HCT116 (cell line): ENCODE measurements at regions not wholly inside any gene's neighbourhood (a gene's known extent, or its start where the extent isn't known, plus 50 kb on each side); places are given as distances from the start of the nearest gene placed in this dataset.
A peak's percentile ranks its signal among the peaks of the same experiment; 100 is the strongest.

Source experiments
- ATAC-seq: fragments of 200-7000 bp; cut with Tn5 transposase; 2 replicates; pipeline ENCODE4 v1.9.1; 2020; ENCODE audit warnings: mild to moderate bottlenecking, moderate library complexity
- BruUV-seq: library from RNA; stranded (reverse); fragments of 400-500 nt; replicated peaks from 2 replicates; lab custom pipeline; 2021; lab: Mats Ljungman, UMichigan
- CTCF ChIA-PET: fragments of 300-600 bp; sonication (Branson Sonifier 250); formaldehyde crosslinking; loops from one replicate; lab custom pipeline; 2021; ENCODE audit warnings: antibody characterized with exemption; lab: Charles Lee
- POLR2A ChIA-PET: fragments of 300-600, 350-600 bp; sonication (Branson Sonifier 250); formaldehyde crosslinking; loops from one replicate; lab custom pipeline; 2021; ENCODE audit warnings: antibody characterized with exemption; lab: Charles Lee
- RAD21 ChIA-PET, 2 experiments: fragments of 300-600 bp; sonication (Branson Sonifier 250); formaldehyde crosslinking; loops; one replicate each; lab custom pipeline; 2023; ENCODE audit warnings: low total read pairs in 2 of 2; ENCODE audit not compliant: uncharacterized antibody in 2 of 2, unreplicated experiment in 2 of 2, low non-redundant PET in 1 of 2; lab: Charles Lee
- DNase-seq: peaks from one replicate; pipeline ENCODE4 v3.0.0-alpha.2; 2010; ENCODE audit warnings: low read depth, low spot score
- H2AFZ ChIP-seq: fragments of 200-600 bp; shearing (Covaris generic), sonication (generic); 2 replicates; pipeline ENCODE4 v1.6.1; 2017; ENCODE audit warnings: low read depth, mixed run types, mixed read lengths, antibody characterized with exemption, low read length; ENCODE audit not compliant: poor library complexity, severe bottlenecking
- H3K27ac ChIP-seq: 2 replicates; pipeline ENCODE4 v1.5.1; 2012; ENCODE audit warnings: low read depth, low read length
- H3K27me3 ChIP-seq: fragments of 200-600 bp; sonication (generic); 2 replicates; pipeline ENCODE4 v1.6.1; 2016; ENCODE audit warnings: mixed run types, low read length, mixed read lengths; ENCODE audit not compliant: insufficient read depth
- H3K36me3 ChIP-seq, 2 experiments: fragments of 200-500 bp in 1 of 2; fragments of 200-600 bp in 1 of 2; sonication (Bioruptor generic) in 1 of 2; sonication (generic) in 1 of 2; 2 replicates each; pipeline versions ENCODE4 v1.5.1 to v1.6.1; 2014 to 2016; ENCODE audit warnings: low read length in 2 of 2, inconsistent platforms in 1 of 2, mixed read lengths in 1 of 2, mixed run types in 1 of 2; ENCODE audit not compliant: insufficient read depth in 2 of 2, control insufficient read depth in 1 of 2
- H3K4me1 ChIP-seq, 2 experiments: fragments of 200-600 bp in 1 of 2; sonication (generic) in 1 of 2; 2 replicates each; pipeline versions ENCODE4 v1.5.1 to v1.6.1; 2012 to 2017; ENCODE audit warnings: low read length in 2 of 2, inconsistent platforms in 1 of 2, mild to moderate bottlenecking in 1 of 2, mixed read lengths in 1 of 2, mixed run types in 1 of 2, moderate library complexity in 1 of 2; ENCODE audit not compliant: insufficient read depth in 2 of 2, control insufficient read depth in 1 of 2
- H3K4me2 ChIP-seq: fragments of 200-600 bp; sonication (generic); 2 replicates; pipeline ENCODE4 v1.6.1; 2017; ENCODE audit warnings: mixed run types, low read length, mixed read lengths
- H3K4me3 ChIP-seq, 2 experiments: fragments of 200-600 bp in 1 of 2; sonication (generic) in 1 of 2; replicated peaks in 1 of 2; 2 replicates each; pipeline ENCODE4 v1.5.1; 2011 to 2016; ENCODE audit warnings: low read length in 2 of 2, control low read depth in 1 of 2, low read depth in 1 of 2, mild to moderate bottlenecking in 1 of 2, mixed read lengths in 1 of 2, mixed run types in 1 of 2
- H3K79me2 ChIP-seq: fragments of 200-600 bp; sonication (generic); 2 replicates; pipeline ENCODE4 v1.6.1; 2017; ENCODE audit warnings: mild to moderate bottlenecking, mixed run types, low read length, moderate library complexity, mixed read lengths; ENCODE audit not compliant: insufficient read depth
- H3K9ac ChIP-seq: fragments of 200-600 bp; sonication (generic); 2 replicates; pipeline ENCODE4 v1.6.1; 2016; ENCODE audit warnings: low read length, mixed read lengths
- H3K9me2 ChIP-seq: fragments of 200-600 bp; sonication (generic), shearing (Covaris generic); 2 replicates; pipeline ENCODE4 v1.6.1; 2017; ENCODE audit warnings: mixed run types, mild to moderate bottlenecking, moderate library complexity; ENCODE audit not compliant: insufficient read depth
- H3K9me3 ChIP-seq, 2 experiments: fragments of 200-500 bp in 1 of 2; fragments of 200-600 bp in 1 of 2; sonication (Bioruptor generic) in 1 of 2; sonication (generic) in 1 of 2; 2 replicates each; pipeline ENCODE4 v1.6.1; 2014 to 2017; ENCODE audit warnings: low read length in 2 of 2, mixed read lengths in 2 of 2, inconsistent platforms in 1 of 2, low read depth in 1 of 2, mild to moderate bottlenecking in 1 of 2, mixed run types in 1 of 2, moderate library complexity in 1 of 2; ENCODE audit not compliant: control insufficient read depth in 1 of 2, insufficient read depth in 1 of 2
- H4K20me1 ChIP-seq: fragments of 200-600 bp; sonication (generic), shearing (Covaris generic); 2 replicates; pipeline ENCODE4 v1.6.1; 2017; ENCODE audit warnings: mixed run types, mild to moderate bottlenecking, moderate library complexity; ENCODE audit not compliant: insufficient read depth
- ATF3 ChIP-seq: IDR thresholded peaks from 2 replicates; pipeline ENCODE4 v1.6.1; 2012
- CBX3 ChIP-seq: IDR thresholded peaks from 2 replicates; pipeline ENCODE4 v1.6.1; 2012; ENCODE audit warnings: low read depth
- CEBPB ChIP-seq: IDR thresholded peaks from 2 replicates; pipeline ENCODE4 v1.6.1; 2012; ENCODE audit warnings: low read depth
- CTCF ChIP-seq, 3 experiments: fragments of 200-600 bp in 1 of 3; sonication (generic) in 1 of 3; IDR thresholded peaks in 2 of 3; conservative IDR thresholded peaks in 1 of 3; 2 replicates each; pipeline ENCODE4 v1.5.1; 2012 to 2017; ENCODE audit warnings: low read depth in 2 of 3, low read length in 2 of 3, antibody characterized with exemption in 1 of 3, borderline replicate concordance in 1 of 3, control low read depth in 1 of 3, mild to moderate bottlenecking in 1 of 3, mixed read lengths in 1 of 3, mixed run types in 1 of 3, moderate library complexity in 1 of 3; ENCODE audit not compliant: insufficient read depth in 1 of 3
- EGR1 ChIP-seq: IDR thresholded peaks from 2 replicates; pipeline ENCODE4 v1.6.1; 2012; ENCODE audit warnings: low read depth
- ELF1 ChIP-seq: IDR thresholded peaks from 2 replicates; pipeline ENCODE4 v1.6.1; 2012; ENCODE audit warnings: low read depth, borderline replicate concordance
- FOSL1 ChIP-seq: IDR thresholded peaks from 2 replicates; pipeline ENCODE4 v1.6.1; 2012; ENCODE audit warnings: low read depth
- JUND ChIP-seq: IDR thresholded peaks from 2 replicates; pipeline ENCODE4 v1.6.1; 2012
- MAX ChIP-seq: IDR thresholded peaks from 2 replicates; pipeline ENCODE4 v1.6.1; 2012
- POLR2A ChIP-seq: IDR thresholded peaks from 2 replicates; pipeline ENCODE4 v1.7.0; 2011; ENCODE audit warnings: borderline replicate concordance; ENCODE audit not compliant: insufficient read depth, insufficient read length; ENCODE audit errors: extremely low read depth
- RAD21 ChIP-seq: IDR thresholded peaks from 2 replicates; pipeline ENCODE4 v1.6.1; 2012; ENCODE audit warnings: low read depth, mild to moderate bottlenecking
- SIN3A ChIP-seq: IDR thresholded peaks from 2 replicates; pipeline ENCODE4 v1.6.1; 2012; ENCODE audit warnings: low read depth
- SRF ChIP-seq: IDR thresholded peaks from 2 replicates; pipeline ENCODE4 v1.6.1; 2012; ENCODE audit warnings: low read depth
- TCF7L2 ChIP-seq: IDR thresholded peaks from 2 replicates; pipeline ENCODE4 v1.7.0; 2011; ENCODE audit warnings: borderline replicate concordance, inconsistent platforms; ENCODE audit not compliant: insufficient read depth, insufficient read length; ENCODE audit errors: extremely low read depth
- YY1 ChIP-seq: IDR thresholded peaks from 2 replicates; pipeline ENCODE4 v1.6.1; 2011; ENCODE audit warnings: low read length, low read depth, moderate library complexity, mild to moderate bottlenecking; ENCODE audit not compliant: insufficient replicate concordance; ENCODE audit errors: extremely low read depth
- ZFX ChIP-seq: fragments of 450-650 bp; IDR thresholded peaks from 2 replicates; pipeline ENCODE4 v1.6.1; 2017
- ZNF274 ChIP-seq: fragments of 200-500 bp; sonication (Bioruptor generic); IDR thresholded peaks from 2 replicates; pipeline ENCODE4 v1.6.1; 2014; ENCODE audit warnings: mild to moderate bottlenecking, low read depth, low read length, inconsistent platforms
- intact Hi-C: fragments of 100-400 bp; cut with micrococcal nuclease; formaldehyde crosslinking; loops from 2 replicates; pipeline ENCODE4 v1.10.0; 2022
- TF ChIP-seq, protein P1 (sequence below): IDR thresholded peaks from 2 replicates; pipeline ENCODE4 v1.6.1; 2011; ENCODE audit warnings: mild to moderate bottlenecking, low read length, moderate library complexity; ENCODE audit not compliant: insufficient replicate concordance; ENCODE audit errors: extremely low read depth

GRCh38 chr3:118772547-118773011, 262.1 kb downstream of the IGSF11 start:
- RAD21 ChIA-PET: no interaction called here

GRCh38 chr3:118775021-118775420, 259.6 kb downstream of the IGSF11 start:
- Histone ChIP-seq H4K20me1 (no peaks in the 10 kb centered on the region), H3K36me3 (0 out of 4 replicates have a peak, but pooled peaks cover 2% of the 10 kb centered on the region in 2 experiments), H3K4me1 (peaks cover 0 to 8% of the 10 kb centered on the region in 2 experiments; a peak in 2 of 4 replicates), H3K27ac (no peak overlapping the region), H3K9ac (no peak overlapping the region), H3K9me2 (no peaks in the 10 kb centered on the region), H3K4me2 (no peak overlapping the region), H3K4me3 (no peak overlapping the region), H3K79me2 (peaks cover 77% of the 10 kb centered on the region), H3K9me3 (no peaks in the 10 kb centered on the region), H2AFZ (no peak overlapping the region), H3K27me3 (no peaks in the 10 kb centered on the region)
- DNase-seq (no peak), ATAC-seq (no peak)
- ChIA-PET RAD21 (no interaction called here), CTCF (no interaction called here), POLR2A (no interaction called here)
- BruUV-seq: no TSS peak
- intact Hi-C loops: no loop called here
- TF ChIP-seq MAX (no peak), JUND (no peak), ELF1 (no peak), CEBPB (no peak), EGR1 (no peak), FOSL1 (no peak), SRF (no peak), SIN3A (no peak), ZFX (no peak), ATF3 (no peak), TCF7L2 (no peak), YY1 (no peak), ZNF274 (no peak), RAD21 (no peak), POLR2A (no peak), CTCF (IDR thresholded peaks at IDR 0.05 in 2 of 3, conservative IDR thresholded peaks at IDR 0.05 in 1 of 3; ENCODE audit: borderline replicate concordance in 1 of 3, insufficient read depth in 1 of 3, low read depth in 2 of 3, low read length in 2 of 3) (no peak)
- TF ChIP-seq, protein P1, sequence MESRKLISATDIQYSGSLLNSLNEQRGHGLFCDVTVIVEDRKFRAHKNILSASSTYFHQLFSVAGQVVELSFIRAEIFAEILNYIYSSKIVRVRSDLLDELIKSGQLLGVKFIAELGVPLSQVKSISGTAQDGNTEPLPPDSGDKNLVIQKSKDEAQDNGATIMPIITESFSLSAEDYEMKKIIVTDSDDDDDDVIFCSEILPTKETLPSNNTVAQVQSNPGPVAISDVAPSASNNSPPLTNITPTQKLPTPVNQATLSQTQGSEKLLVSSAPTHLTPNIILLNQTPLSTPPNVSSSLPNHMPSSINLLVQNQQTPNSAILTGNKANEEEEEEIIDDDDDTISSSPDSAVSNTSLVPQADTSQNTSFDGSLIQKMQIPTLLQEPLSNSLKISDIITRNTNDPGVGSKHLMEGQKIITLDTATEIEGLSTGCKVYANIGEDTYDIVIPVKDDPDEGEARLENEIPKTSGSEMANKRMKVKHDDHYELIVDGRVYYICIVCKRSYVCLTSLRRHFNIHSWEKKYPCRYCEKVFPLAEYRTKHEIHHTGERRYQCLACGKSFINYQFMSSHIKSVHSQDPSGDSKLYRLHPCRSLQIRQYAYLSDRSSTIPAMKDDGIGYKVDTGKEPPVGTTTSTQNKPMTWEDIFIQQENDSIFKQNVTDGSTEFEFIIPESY: no peak

More at GRCh38 chr3:118772547-118773011, 262.1 kb downstream of the IGSF11 start:
- TF ChIP-seq CBX3 (no peak), FOSL1 (peak; percentile 42; the same call in 1 of the 2 replicates)
- intact Hi-C loops: no loop called here
- Histone ChIP-seq H3K4me2 (peak overlapping the region; percentile 19), H4K20me1 (no peaks in the 10 kb centered on the region), H3K27me3 (no peaks in the 10 kb centered on the region), H3K79me2 (peaks cover 66% of the 10 kb centered on the region), H3K4me1 (peaks cover 0 to 8% of the 10 kb centered on the region in 2 experiments; a peak in 2 of 4 replicates), H3K9me2 (no peaks in the 10 kb centered on the region), H3K4me3 (no peak overlapping the region), H2AFZ (no peak overlapping the region), H3K9me3 (no peaks in the 10 kb centered on the region), H3K9ac (no peak overlapping the region), H3K36me3 (peaks cover 2 to 9% of the 10 kb centered on the region in 2 experiments; a peak in 1 of 4 replicates), H3K27ac (no peak overlapping the region)
- ChIA-PET CTCF (no interaction called here), POLR2A (no interaction called here)
- BruUV-seq: no TSS peak
- DNase-seq (no peak), ATAC-seq (peak; percentile 47; the same call in 1 of the 2 replicates)
